Epithelial cell of prostate (primary cell): ENCODE measurements at regions not wholly inside any gene's neighbourhood (a gene's known extent, or its start where the extent isn't known, plus 50 kb on each side); places are given as distances from the start of the nearest gene placed in this dataset.
A peak's percentile ranks its signal among the peaks of the same experiment; 100 is the strongest.

ENCODE experiments used
- DNase-seq: peaks from one replicate; pipeline ENCODE4 v3.0.0-alpha.2; 2011; ENCODE audit warnings: low read depth, low spot score
- H3K27ac ChIP-seq: fragments of 450-650 bp; 2 replicates; pipeline ENCODE4 v1.5.1; 2017; ENCODE audit warnings: mild to moderate bottlenecking

- H3K27ac ChIP-seq, result no peak overlapping the region
- DNase-seq, result no peak
Measured at GRCh38 chr16:73192232-73192894, 144.4 kb upstream of the ZFHX3 start.

- H3K27ac ChIP-seq, result no peak overlapping the region
Measured at GRCh38 chr16:73191660-73192046, 143.7 kb upstream of the ZFHX3 start.

GRCh38 chr16:73190688-73191659 lies 143.0 kb upstream of the ZFHX3 start:
- H3K27ac ChIP-seq, result no peak overlapping the region
- DNase-seq, result no peak

More at GRCh38 chr16:73191660-73192046, 143.7 kb upstream of the ZFHX3 start:
- DNase-seq, result no peak

- no peak for DNase-seq
- no peak overlapping the region for H3K27ac ChIP-seq
Measured at GRCh38 chr16:73190256-73190655, 142.3 kb upstream of the ZFHX3 start.

DNA sequence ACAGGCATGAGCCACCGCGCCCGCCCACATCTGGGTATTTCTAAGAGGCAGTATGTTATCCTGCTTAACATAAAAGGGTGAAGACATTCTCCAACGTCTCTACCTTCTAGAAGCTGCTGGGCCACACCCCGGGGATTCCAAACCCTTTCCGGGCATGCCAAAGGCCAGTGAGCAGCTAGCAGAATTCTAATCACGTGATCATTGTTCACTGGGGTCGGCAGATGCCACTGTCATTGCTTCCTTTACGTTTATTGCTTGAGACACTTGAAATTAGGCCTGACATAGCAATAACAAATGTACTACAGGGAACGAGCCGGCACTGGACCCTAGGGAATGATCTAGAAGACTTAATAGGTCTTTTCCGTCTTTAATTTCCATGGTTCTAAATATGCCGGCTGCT lies 141.2 kb upstream of the ZFHX3 start:
- DNase-seq, result no peak
- H3K27ac ChIP-seq, result no peak overlapping the region

GRCh38 chr16:73186752-73187601 lies 139.0 kb upstream of the ZFHX3 start:
- H3K27ac ChIP-seq, result no peak overlapping the region
- no peak for DNase-seq

- no peak for DNase-seq
- H3K27ac ChIP-seq, result no peak overlapping the region
Measured at GRCh38 chr16:73185737-73186136, 137.8 kb upstream of the ZFHX3 start.

DNA sequence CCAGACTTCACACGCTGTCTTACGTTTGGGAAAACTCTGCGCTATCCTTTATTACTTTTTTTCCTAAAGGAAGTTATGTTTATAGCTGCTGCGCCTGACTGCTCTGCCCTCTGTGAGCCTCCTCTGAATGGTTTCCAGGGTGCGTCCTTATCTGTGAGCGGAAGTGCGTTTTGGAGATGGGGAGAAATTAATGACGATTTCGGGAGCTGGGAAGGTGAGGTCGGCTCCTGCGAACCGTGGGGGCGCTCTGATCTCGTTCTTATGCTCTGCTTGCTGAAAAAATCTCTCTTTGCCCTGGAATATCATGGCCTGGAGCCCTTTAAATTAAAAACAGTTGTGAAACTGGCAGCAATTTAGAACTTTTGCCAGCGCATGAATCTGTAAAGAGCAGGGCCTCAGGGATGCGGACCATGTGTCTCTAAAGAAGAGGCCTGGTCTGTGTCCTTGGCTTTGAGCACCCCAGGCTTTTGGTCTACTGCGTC lies 135.7 kb upstream of the ZFHX3 start:
- no peak for DNase-seq
- no peak overlapping the region for H3K27ac ChIP-seq

GRCh38 chr16:73179705-73180331 lies 131.9 kb upstream of the ZFHX3 start:
- no peak overlapping the region for H3K27ac ChIP-seq
- DNase-seq, result no peak

DNA sequence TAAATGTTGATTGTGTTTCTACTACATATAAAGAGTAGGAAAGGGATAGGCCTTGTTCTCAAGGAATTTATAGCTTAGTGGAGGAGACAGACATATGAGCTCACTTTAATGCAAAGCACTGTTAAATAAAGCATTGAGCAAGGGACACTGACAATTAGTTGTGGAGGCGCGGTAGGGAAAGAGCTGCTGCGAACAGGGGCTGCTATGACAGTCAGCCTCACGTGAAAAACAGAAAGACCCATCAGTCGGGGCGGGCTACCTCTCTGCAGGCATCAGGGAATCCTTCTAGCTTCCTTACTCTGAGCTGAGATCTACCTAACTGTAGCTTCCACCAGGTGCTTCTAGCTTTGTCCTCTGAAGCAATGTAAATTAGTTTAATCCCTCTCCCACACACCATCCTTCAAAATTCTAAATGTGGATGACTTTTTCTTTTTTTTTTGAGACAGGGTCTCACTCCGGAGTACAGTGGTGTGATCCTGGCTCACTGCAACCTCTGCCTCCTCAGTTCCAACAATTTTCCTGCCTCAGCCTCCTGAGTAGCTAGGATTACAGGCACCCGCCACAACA lies 129.9 kb upstream of the ZFHX3 start:
- H3K27ac ChIP-seq, result no peak overlapping the region
- DNase-seq, result no peak

GRCh38 chr16:73176577-73177013 lies 128.7 kb upstream of the ZFHX3 start:
- peak; percentile 80 for DNase-seq

DNA sequence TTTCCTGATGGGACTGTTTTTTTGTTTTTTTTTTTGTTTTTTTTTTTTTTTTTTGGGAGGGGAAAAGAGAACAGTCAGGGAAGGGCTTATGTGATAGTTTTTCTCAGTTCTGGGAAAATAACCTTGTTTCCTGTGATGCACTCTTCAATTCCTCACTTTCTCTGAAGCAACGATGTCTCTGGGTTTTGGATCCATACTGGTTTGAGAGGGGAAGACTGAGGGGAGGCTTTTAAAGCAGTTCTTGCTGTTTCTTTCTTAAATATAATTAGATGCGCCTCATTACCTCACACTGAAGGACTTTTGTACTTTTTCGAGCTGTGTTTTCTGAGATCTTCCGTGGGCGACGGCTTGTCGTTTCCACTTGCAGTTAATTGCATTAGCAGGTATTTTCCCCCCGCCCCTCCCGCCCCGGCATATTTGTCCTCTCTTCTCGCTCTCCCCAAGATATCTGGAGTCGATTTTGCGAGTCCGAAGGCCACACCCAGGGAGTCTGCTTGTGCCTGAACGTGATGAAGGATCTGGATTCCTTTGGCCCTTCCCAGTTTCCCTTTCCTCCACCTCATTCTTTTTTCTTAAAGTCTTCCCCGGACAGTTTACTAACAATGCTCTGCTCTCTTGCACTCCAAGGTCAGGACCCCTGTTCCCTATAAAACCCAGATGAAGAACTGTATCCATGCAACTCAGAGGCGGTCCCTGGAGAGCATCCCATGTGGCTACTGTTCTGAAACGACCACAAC lies 125.2 kb upstream of the ZFHX3 start:
- no peak overlapping the region for H3K27ac ChIP-seq
- no peak for DNase-seq

More at GRCh38 chr16:73176577-73177013, 128.7 kb upstream of the ZFHX3 start:
- peak overlapping the region; percentile 63 for H3K27ac ChIP-seq

DNA sequence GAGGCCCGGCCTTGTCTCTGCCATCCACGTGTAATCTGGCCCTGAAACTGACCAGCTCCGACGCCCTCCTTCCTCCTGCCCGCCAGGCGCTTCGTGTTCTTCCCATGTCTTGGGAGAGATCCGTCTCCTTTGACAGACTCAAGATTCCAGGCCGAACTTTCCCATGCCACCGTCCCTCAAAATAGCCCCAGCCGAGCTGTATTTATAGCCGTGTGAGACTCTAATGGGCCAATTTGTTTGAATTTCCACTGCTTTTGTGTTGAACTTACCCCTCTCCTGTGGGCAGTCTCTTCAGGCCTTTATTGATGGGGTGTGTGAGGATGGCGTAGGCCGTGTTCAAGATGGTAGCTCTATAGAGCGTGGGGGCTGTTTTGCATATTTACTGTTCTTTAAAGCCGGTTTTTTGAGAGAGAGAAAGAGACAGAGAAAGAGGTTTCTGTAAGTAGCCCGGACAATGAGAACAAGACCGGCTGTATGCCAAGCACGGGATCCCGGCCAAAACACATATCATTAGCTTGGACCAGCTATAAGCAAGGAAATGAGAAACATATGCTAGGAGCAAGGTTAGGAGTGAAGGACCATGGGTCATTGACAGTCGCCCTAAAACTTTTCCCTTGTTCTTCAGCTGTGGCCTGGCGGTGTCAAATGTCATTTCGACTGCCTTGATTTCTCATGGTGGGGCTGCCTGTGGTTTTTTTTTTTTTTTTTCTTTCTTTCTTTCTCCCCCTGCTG lies 124.5 kb upstream of the ZFHX3 start:
- no peak overlapping the region for H3K27ac ChIP-seq
- DNase-seq, result no peak

- no peak overlapping the region for H3K27ac ChIP-seq
- no peak for DNase-seq
Measured at GRCh38 chr16:73171901-73172240, 123.9 kb upstream of the ZFHX3 start.

GRCh38 chr16:73171380-73171779 lies 123.5 kb upstream of the ZFHX3 start:
- DNase-seq, result no peak
- no peak overlapping the region for H3K27ac ChIP-seq

GRCh38 chr16:73170612-73171038 lies 122.7 kb upstream of the ZFHX3 start:
- H3K27ac ChIP-seq, result no peak overlapping the region
- DNase-seq, result no peak

- DNase-seq, result no peak
- no peak overlapping the region for H3K27ac ChIP-seq
Measured at GRCh38 chr16:73166947-73167550, 119.1 kb upstream of the ZFHX3 start.

DNA sequence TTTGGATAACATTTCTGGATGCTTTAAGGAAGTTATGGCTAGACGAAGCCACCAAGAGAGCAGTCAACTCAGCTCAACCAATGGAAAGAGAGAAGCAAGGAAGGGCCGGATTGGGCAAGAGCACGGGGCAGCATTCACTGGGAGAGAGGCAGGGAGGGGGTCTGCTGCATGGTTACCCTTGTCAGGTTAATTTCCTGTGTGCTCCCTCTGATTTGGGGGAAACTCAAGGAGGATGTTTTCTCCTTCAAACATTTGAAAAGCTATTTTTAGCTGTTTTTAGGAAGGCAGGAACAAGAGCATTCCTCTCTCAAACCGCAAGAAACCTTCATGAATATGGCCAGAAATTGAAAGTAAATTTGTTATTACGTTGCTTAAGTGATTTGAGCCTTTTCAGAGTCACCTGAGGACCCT lies 118.5 kb upstream of the ZFHX3 start:
- no peak overlapping the region for H3K27ac ChIP-seq
- no peak for DNase-seq
